Transverse colon (tissue), 4 donors: ENCODE measurements at regions not wholly inside any gene's neighbourhood (a gene's known extent, or its start where the extent isn't known, plus 50 kb on each side); places are given as distances from the start of the nearest gene placed in this dataset.
A peak's percentile ranks its signal among the peaks of the same experiment; 100 is the strongest.

Experiments
- DNase-seq: peaks from one replicate; pipeline ENCODE4 v3.0.0-alpha.2; 2019
- H3K27ac ChIP-seq, 4 donors: fragments of 200-600 bp; sonication (generic); 2 replicates each; pipeline ENCODE4 v1.5.1; 2016 to 2018; ENCODE audit warnings: inconsistent platforms in 4 of 4
- H3K27me3 ChIP-seq: fragments of 200-600 bp; sonication (generic); 2 replicates; pipeline ENCODE4 v1.5.1; 2017; ENCODE audit warnings: inconsistent platforms
- H3K36me3 ChIP-seq, 4 donors: fragments of 200-600 bp; sonication (generic); 2 replicates each; pipeline ENCODE4 v1.5.1; 2017 to 2019; ENCODE audit warnings: inconsistent platforms in 4 of 4
- H3K4me1 ChIP-seq, 4 donors: fragments of 200-600 bp; sonication (generic); 2 replicates each; pipeline ENCODE4 v1.5.1; 2017 to 2020; ENCODE audit warnings: inconsistent platforms in 4 of 4
- H3K4me3 ChIP-seq, 4 donors: fragments of 200-600 bp; sonication (generic); 1 replicate in 1 of 4; 2 replicates in 3 of 4; pipeline versions ENCODE4 v1.5.1 to v1.6.1; 2017 to 2019; ENCODE audit warnings: inconsistent platforms in 4 of 4
- H3K9me3 ChIP-seq, 2 donors: fragments of 200-600 bp; sonication (generic); 2 replicates each; pipeline ENCODE4 v1.5.1; 2017 to 2019; ENCODE audit warnings: inconsistent platforms in 2 of 2
- CTCF ChIP-seq, 5 experiments: fragments of 200-600 bp in 3 of 5; fragments of 450-650 bp in 2 of 5; sonication (generic) in 3 of 5; IDR thresholded peaks; 1 replicate in 2 of 5; 2 replicates in 3 of 5; pipeline ENCODE4 v1.5.1; 2016 to 2017; ENCODE audit warnings: antibody characterized with exemption in 5 of 5, inconsistent platforms in 3 of 5, mild to moderate bottlenecking in 2 of 5, moderate library complexity in 1 of 5
- EP300 ChIP-seq: sonication (generic); formaldehyde crosslinking; IDR thresholded peaks from one replicate; pipeline ENCODE4 v1.6.1; 2017; ENCODE audit warnings: antibody characterized with exemption, low read depth
- POLR2A ChIP-seq: fragments of 450-650 bp; IDR thresholded peaks from one replicate; pipeline ENCODE4 v1.6.1; 2016; ENCODE audit warnings: antibody characterized with exemption, mild to moderate bottlenecking, moderate library complexity
- POLR2AphosphoS5 ChIP-seq, 3 donors: sonication (generic); formaldehyde crosslinking; IDR thresholded peaks; one replicate each; pipeline ENCODE4 v1.6.1; 2016; ENCODE audit warnings: antibody characterized with exemption in 3 of 3
- WGBS, 2 donors: methylation state at CpG; one replicate each; pipeline ENCODE4 v1.1.5; 2018; ENCODE audit warnings: low coverage in 1 of 2; 5-methylcytosine and 5-hydroxymethylcytosine counted together
- in situ Hi-C, 4 donors: fragments of 200-750 bp; cut with MboI; loops; one replicate each; pipeline versions ENCODE4 v1.15.0 to v1.15.1; 2017; ENCODE audit warnings: low sequenced_read_pairs in 3 of 4, low pct_ligation_motif_present in 1 of 4, low pct_unique_long_range_greater_than_20kb in 1 of 4
- intact Hi-C: fragments of 100-400 bp; cut with DNase I; formaldehyde crosslinking; loops from one replicate; pipeline ENCODE4 v1.15.1; 2023; ENCODE audit warnings: low total_unique reads

- in situ Hi-C loops = no loop called here
- 81 to 85% methylated on average over 6 to 16 of the region's 17 CpGs for WGBS, 2 donors
- Histone ChIP-seq H3K27ac (no peak overlapping the region), H3K4me3 (no peak overlapping the region), H3K27me3 (no peaks in the 10 kb centered on the region), H3K4me1 (peaks cover 0 to 5% (median 0%) of the 10 kb centered on the region in 4 donors), H3K36me3 (no peaks in the 10 kb centered on the region), H3K9me3 (no peaks in the 10 kb centered on the region)
- intact Hi-C loops = loop anchor here (5.0 kb wide), 1 partner anchor 228 kb away; no protein-coding TSS in a partner anchor
- no peak for TF ChIP-seq CTCF (IDR thresholded peaks at IDR 0.05)
- TF ChIP-seq EP300 = no peak
- no peak for TF ChIP-seq POLR2A
- no peak for TF ChIP-seq POLR2AphosphoS5 (IDR thresholded peaks at IDR 0.05)
- DNase-seq = no peak
Observed at GRCh38 chr10:128629111-128630096, 503.2 kb upstream of the MKI67 start.

GRCh38 chr10:128630787-128631252 lies 504.6 kb upstream of the MKI67 start:
- no peaks in the 10 kb centered on the region for H3K9me3 ChIP-seq
- in situ Hi-C loops = no loop called here
- peaks cover 0 to 5% (median 0%) of the 10 kb centered on the region in 4 donors for H3K4me1 ChIP-seq
- intact Hi-C loops = loop anchor here (5.0 kb wide), 1 partner anchor 226 kb away; no protein-coding TSS in a partner anchor
- H3K36me3 ChIP-seq = no peaks in the 10 kb centered on the region
- 37 to 63% methylated on average over 5 to 12 of the region's 12 CpGs for WGBS, 2 donors
- no peaks in the 10 kb centered on the region for H3K27me3 ChIP-seq
- DNase-seq = no peak
- no peak overlapping the region for H3K27ac ChIP-seq
- TF ChIP-seq EP300 (no peak), CTCF (IDR thresholded peaks at IDR 0.05) (no peak), POLR2A (no peak)
- H3K4me3 ChIP-seq = no peak overlapping the region

GRCh38 chr10:128631801-128632241 lies 505.6 kb upstream of the MKI67 start:
- H3K36me3 ChIP-seq = no peaks in the 10 kb centered on the region
- H3K4me1 ChIP-seq = peaks cover 0 to 5% (median 0%) of the 10 kb centered on the region in 4 donors
- intact Hi-C loops = loop anchor here (5.0 kb wide), 1 partner anchor 225 kb away; no protein-coding TSS in a partner anchor
- 60 to 65% methylated on average over 11 to 12 of the region's 12 CpGs for WGBS, 2 donors
- in situ Hi-C loops = no loop called here
- H3K9me3 ChIP-seq = no peaks in the 10 kb centered on the region
- no peak overlapping the region for H3K27ac ChIP-seq
- no peak for DNase-seq
- TF ChIP-seq POLR2AphosphoS5 (IDR thresholded peaks at IDR 0.05) (no peak), CTCF (IDR thresholded peaks at IDR 0.05) (peak; percentile 32 to 55 (median 40))
- H3K27me3 ChIP-seq = no peaks in the 10 kb centered on the region
- no peak overlapping the region for H3K4me3 ChIP-seq

GRCh38 chr10:128632694-128633093 lies 506.5 kb upstream of the MKI67 start:
- in situ Hi-C loops = no loop called here
- Histone ChIP-seq H3K27ac (no peak overlapping the region), H3K4me3 (no peak overlapping the region), H3K27me3 (no peaks in the 10 kb centered on the region), H3K4me1 (peaks cover 0 to 5% (median 0%) of the 10 kb centered on the region in 4 donors), H3K36me3 (no peaks in the 10 kb centered on the region), H3K9me3 (no peaks in the 10 kb centered on the region)
- WGBS, 2 donors = 93 to 100% methylated on average over 1 to 7 of the region's 7 CpGs
- TF ChIP-seq POLR2A (no peak), EP300 (no peak), POLR2AphosphoS5 (IDR thresholded peaks at IDR 0.05) (no peak), CTCF (IDR thresholded peaks at IDR 0.05) (no peak)
- intact Hi-C loops = loop anchor here (5.0 kb wide), 1 partner anchor 225 kb away; no protein-coding TSS in a partner anchor
- no peak for DNase-seq
